OCI-LY7 (cell line): ENCODE measurements at regions not wholly inside any gene's neighbourhood (a gene's known extent, or its start where the extent isn't known, plus 50 kb on each side); places are given as distances from the start of the nearest gene placed in this dataset.

Experiments used
- BruUV-seq: library from RNA; stranded (reverse); fragments of 400-500 nt; replicated peaks from 2 replicates; lab custom pipeline; 2021; lab: Mats Ljungman, UMichigan
- CTCF ChIA-PET: fragments of 300-600 bp; sonication (Branson Sonifier 250); formaldehyde crosslinking; loops from one replicate; lab custom pipeline; 2022; ENCODE audit warnings: antibody characterized with exemption; ENCODE audit not compliant: unreplicated experiment; lab: Charles Lee
- POLR2A ChIA-PET: fragments of 300-600 bp; sonication (Branson Sonifier 250); formaldehyde crosslinking; loops from one replicate; lab custom pipeline; 2022; ENCODE audit warnings: antibody characterized with exemption; lab: Charles Lee
- DNase-seq: peaks from one replicate; pipeline ENCODE4 v3.0.0-alpha.2; 2015; ENCODE audit warnings: low spot score
- H2AFZ ChIP-seq: fragments of 200-600 bp; sonication (generic), shearing (Covaris generic); 2 replicates; pipeline ENCODE4 v1.6.1; 2014; ENCODE audit warnings: mild to moderate bottlenecking, antibody characterized with exemption, low read length, moderate library complexity
- H3K27ac ChIP-seq: fragments of 200-600 bp; sonication (generic); 2 replicates; pipeline ENCODE4 v1.5.1; 2014; ENCODE audit warnings: mixed run types, low read depth, mild to moderate bottlenecking, moderate library complexity, low read length, inconsistent platforms; ENCODE audit not compliant: poor library complexity, severe bottlenecking
- H3K36me3 ChIP-seq: fragments of 200-600 bp; sonication (generic); 2 replicates; pipeline ENCODE4 v1.6.1; 2014; ENCODE audit warnings: mild to moderate bottlenecking, antibody characterized with exemption, low read length, moderate library complexity, mixed read lengths; ENCODE audit not compliant: insufficient read depth
- H3K4me1 ChIP-seq: fragments of 200-600 bp; sonication (generic); 2 replicates; pipeline ENCODE4 v1.5.1; 2014; ENCODE audit warnings: mild to moderate bottlenecking, low read length; ENCODE audit not compliant: insufficient read depth, poor library complexity, severe bottlenecking
- H3K4me2 ChIP-seq: fragments of 200-600 bp; sonication (generic); 2 replicates; pipeline ENCODE4 v1.6.1; 2014; ENCODE audit warnings: mild to moderate bottlenecking, low read length
- H3K4me3 ChIP-seq: fragments of 200-600 bp; sonication (generic); 2 replicates; pipeline ENCODE4 v1.5.1; 2014; ENCODE audit warnings: mild to moderate bottlenecking, low read depth, low read length; ENCODE audit not compliant: poor library complexity, severe bottlenecking
- H3K79me2 ChIP-seq: fragments of 200-600 bp; sonication (generic); 2 replicates; pipeline ENCODE4 v1.6.1; 2016; ENCODE audit warnings: low read depth, mild to moderate bottlenecking, low read length, moderate library complexity, mixed read lengths; ENCODE audit not compliant: insufficient read depth
- H3K9me2 ChIP-seq: fragments of 200-600 bp; sonication (generic); 2 replicates; pipeline ENCODE4 v1.6.1; 2016; ENCODE audit warnings: mild to moderate bottlenecking, low read length, mixed read lengths; ENCODE audit not compliant: insufficient read depth
- H3K9me3 ChIP-seq: fragments of 200-600 bp; sonication (generic); 2 replicates; pipeline ENCODE4 v1.6.1; 2014; ENCODE audit warnings: mild to moderate bottlenecking, mixed run types, low read length, mixed read lengths
- H4K20me1 ChIP-seq: fragments of 200-600 bp; sonication (generic); 2 replicates; pipeline ENCODE4 v1.6.1; 2014; ENCODE audit warnings: mild to moderate bottlenecking, antibody characterized with exemption, low read length, moderate library complexity, mixed read lengths; ENCODE audit not compliant: insufficient read depth
- EZH2phosphoT487 ChIP-seq: fragments of 200-600 bp; sonication (generic); IDR thresholded peaks from 2 replicates; pipeline ENCODE4 v1.6.1; 2018; ENCODE audit warnings: low read depth, borderline replicate concordance, mild to moderate bottlenecking, mixed run types, antibody characterized with exemption, low read length, moderate library complexity, mixed read lengths
- intact Hi-C: fragments of 100-400 bp; cut with micrococcal nuclease; formaldehyde crosslinking; loops from one replicate; pipeline ENCODE4 v1.10.0; 2022; ENCODE audit not compliant: unreplicated experiment
- TF ChIP-seq, protein P1 (sequence below): fragments of 200-600 bp; sonication (generic); conservative IDR thresholded peaks from 2 replicates; pipeline ENCODE4 v1.5.1; 2014; ENCODE audit warnings: mild to moderate bottlenecking, antibody characterized with exemption, low read length, moderate library complexity, mixed read lengths

DNA sequence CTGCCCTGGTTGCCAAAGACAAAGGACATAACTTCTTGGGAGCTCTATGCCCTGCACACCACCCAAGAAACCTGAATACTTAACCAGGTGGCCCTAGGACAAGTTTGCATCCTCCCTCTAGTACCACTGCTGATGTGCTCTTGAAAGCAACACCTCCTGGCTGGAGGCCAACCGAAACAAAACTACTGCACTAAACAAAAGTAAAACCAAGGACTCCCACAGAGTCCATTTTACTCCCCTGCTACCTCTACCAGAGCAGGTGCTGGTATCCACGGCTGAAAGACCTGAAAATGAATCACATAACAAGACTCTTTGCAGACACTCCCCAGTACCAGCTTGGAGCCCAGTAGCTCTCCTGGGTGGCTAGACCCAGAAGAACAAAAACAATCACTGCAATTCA, 941.8 kb downstream of the RAPGEF2 start:
- no peak for DNase-seq
- intact Hi-C loops: no loop called here
- Histone ChIP-seq H3K79me2 (no peaks in the 10 kb centered on the region), H3K4me3 (no peak overlapping the region), H4K20me1 (no peaks in the 10 kb centered on the region), H3K36me3 (no peaks in the 10 kb centered on the region), H3K4me2 (no peak overlapping the region), H2AFZ (no peak overlapping the region), H3K4me1 (no peaks in the 10 kb centered on the region), H3K9me3 (no peaks in the 10 kb centered on the region), H3K27ac (no peak overlapping the region), H3K9me2 (no peaks in the 10 kb centered on the region)
- no peak for TF ChIP-seq EZH2phosphoT487
- TF ChIP-seq, protein P1, sequence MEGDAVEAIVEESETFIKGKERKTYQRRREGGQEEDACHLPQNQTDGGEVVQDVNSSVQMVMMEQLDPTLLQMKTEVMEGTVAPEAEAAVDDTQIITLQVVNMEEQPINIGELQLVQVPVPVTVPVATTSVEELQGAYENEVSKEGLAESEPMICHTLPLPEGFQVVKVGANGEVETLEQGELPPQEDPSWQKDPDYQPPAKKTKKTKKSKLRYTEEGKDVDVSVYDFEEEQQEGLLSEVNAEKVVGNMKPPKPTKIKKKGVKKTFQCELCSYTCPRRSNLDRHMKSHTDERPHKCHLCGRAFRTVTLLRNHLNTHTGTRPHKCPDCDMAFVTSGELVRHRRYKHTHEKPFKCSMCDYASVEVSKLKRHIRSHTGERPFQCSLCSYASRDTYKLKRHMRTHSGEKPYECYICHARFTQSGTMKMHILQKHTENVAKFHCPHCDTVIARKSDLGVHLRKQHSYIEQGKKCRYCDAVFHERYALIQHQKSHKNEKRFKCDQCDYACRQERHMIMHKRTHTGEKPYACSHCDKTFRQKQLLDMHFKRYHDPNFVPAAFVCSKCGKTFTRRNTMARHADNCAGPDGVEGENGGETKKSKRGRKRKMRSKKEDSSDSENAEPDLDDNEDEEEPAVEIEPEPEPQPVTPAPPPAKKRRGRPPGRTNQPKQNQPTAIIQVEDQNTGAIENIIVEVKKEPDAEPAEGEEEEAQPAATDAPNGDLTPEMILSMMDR: no peak
- CTCF ChIA-PET: no interaction called here
- BruUV-seq: no TSS peak
- POLR2A ChIA-PET: no interaction called here

DNA sequence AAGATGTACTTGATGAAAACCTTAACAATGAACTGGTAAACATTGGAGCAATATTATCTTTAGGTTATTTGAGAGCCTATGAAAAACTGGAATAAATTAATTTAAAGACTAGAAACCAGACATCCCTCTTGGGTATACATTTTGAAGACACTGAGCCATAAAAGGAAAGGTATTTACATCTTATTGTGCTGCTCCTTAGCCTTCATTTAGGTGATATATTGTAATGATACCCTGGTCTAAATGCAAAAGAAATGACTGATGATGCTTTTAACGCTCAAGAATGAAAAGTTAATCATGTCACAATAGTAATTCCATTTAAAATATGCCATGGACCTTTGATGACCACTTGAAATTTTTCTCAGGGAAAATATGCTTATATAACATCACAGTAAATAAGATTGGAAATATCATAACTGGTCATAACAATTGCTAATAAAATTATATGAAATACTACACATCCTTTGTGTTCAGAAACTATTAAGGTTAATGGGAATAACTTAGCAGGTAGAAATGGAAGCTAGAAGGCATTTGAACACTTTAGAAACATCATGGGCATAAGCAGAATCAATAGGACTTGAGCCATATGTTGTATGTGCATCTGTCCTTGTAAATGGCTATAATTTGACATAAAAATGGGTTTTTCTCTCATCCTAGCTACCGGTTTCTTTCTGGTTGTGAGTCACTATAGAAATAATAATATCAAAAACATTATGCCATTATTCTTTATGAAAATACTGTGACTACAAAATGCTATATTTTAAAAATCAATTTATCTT, 979.7 kb downstream of the RAPGEF2 start:
- CTCF ChIA-PET: no interaction called here
- POLR2A ChIA-PET: no interaction called here
- Histone ChIP-seq H3K4me2 (no peak overlapping the region), H3K27ac (no peak overlapping the region), H3K4me1 (no peaks in the 10 kb centered on the region), H2AFZ (no peak overlapping the region), H4K20me1 (no peaks in the 10 kb centered on the region), H3K9me2 (no peaks in the 10 kb centered on the region), H3K4me3 (no peak overlapping the region), H3K9me3 (no peaks in the 10 kb centered on the region), H3K79me2 (no peaks in the 10 kb centered on the region), H3K36me3 (no peaks in the 10 kb centered on the region)
- intact Hi-C loops: no loop called here
- no peak for TF ChIP-seq EZH2phosphoT487
- TF ChIP-seq, protein P1: no peak
- BruUV-seq: no TSS peak
- DNase-seq: no peak

DNA sequence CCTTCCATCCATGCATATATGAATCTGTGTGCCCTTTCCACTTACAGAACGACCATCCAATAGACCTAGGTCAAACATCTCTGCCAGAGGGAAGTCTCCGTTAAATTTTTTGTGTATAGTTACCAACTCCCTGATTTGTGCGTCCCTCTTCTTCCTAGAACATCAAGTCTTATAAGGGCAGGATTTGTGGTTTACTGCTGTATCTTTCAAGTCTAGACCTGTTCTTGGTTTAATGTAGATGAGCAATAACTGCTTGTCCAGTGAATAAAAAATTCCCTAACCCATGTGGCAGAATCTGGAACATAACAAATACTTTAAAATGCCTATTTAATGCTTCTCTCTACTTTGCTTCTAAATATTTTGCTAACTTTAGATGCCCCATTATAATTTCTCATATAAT, 988.8 kb downstream of the RAPGEF2 start:
- intact Hi-C loops: no loop called here

More for the DNA sequence above, 988.8 kb downstream of the RAPGEF2 start:
- no TSS peak for BruUV-seq
- no peaks in the 10 kb centered on the region for H3K4me1 ChIP-seq
- H2AFZ ChIP-seq: no peak overlapping the region
- H3K9me3 ChIP-seq: no peaks in the 10 kb centered on the region
- H3K4me3 ChIP-seq: no peak overlapping the region
- H3K9me2 ChIP-seq: no peaks in the 10 kb centered on the region
- no peak for DNase-seq
- no peak for TF ChIP-seq EZH2phosphoT487
- TF ChIP-seq, protein P1: no peak
- ChIA-PET CTCF (no interaction called here), POLR2A (no interaction called here)
- no peaks in the 10 kb centered on the region for H4K20me1 ChIP-seq
- no peaks in the 10 kb centered on the region for H3K79me2 ChIP-seq
- no peaks in the 10 kb centered on the region for H3K36me3 ChIP-seq
- no peak overlapping the region for H3K27ac ChIP-seq
- H3K4me2 ChIP-seq: no peak overlapping the region
